DND-41 (cell line): ENCODE measurements at regions not wholly inside any gene's neighbourhood (a gene's known extent, or its start where the extent isn't known, plus 50 kb on each side); places are given as distances from the start of the nearest gene placed in this dataset.

Source experiments
- CTCF ChIP-seq: IDR thresholded peaks from 2 replicates; pipeline ENCODE4 v1.5.1; 2012; ENCODE audit warnings: borderline replicate concordance, low read length, moderate library complexity, mild to moderate bottlenecking; ENCODE audit not compliant: poor library complexity, severe bottlenecking; ENCODE audit errors: extremely low read depth
- EZH2 ChIP-seq: IDR thresholded peaks from 3 replicates; pipeline ENCODE4 v1.6.1; 2012; ENCODE audit warnings: borderline replicate concordance, low read depth, mild to moderate bottlenecking, moderate library complexity, low read length, inconsistent platforms; ENCODE audit not compliant: severe bottlenecking

DNA sequence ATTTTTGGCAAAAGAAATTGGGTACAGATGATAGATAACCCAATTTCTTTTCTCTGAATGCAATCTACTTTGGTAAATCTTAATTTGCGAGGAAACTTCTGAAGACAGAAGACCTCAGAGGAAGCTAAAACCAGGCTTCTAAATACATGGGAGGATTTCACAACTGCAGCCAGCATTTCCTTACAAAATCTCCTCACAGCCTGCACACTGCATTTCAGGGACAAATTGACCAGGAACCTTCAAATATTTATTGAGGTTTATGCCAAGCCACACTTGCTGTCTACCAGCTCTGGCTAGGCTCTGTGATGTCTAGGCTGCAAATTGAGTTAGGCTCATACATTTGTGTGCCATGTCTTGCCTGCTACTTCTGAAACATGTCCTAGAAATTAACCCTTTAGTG is 167.3 kb upstream of the CDH5 start:
- no peak for TF ChIP-seq CTCF
- no peak for TF ChIP-seq EZH2
